ENCODE measurements at regions not wholly inside any gene's neighbourhood (a gene's known extent, or its start where the extent isn't known, plus 50 kb on each side); places are given as distances from the start of the nearest gene placed in this dataset.
"Not testable (repeated sequence)": the region's sequence is repeated elsewhere in the genome, so short reads cannot be mapped to it uniquely, and the experiment has no call there.

- Histone ChIP-seq H3K27me3 (ENCODE audit: insufficient read depth, poor library complexity, severe bottlenecking) (no peaks in the 10 kb centered on the region), H3K27ac (replicated peaks) (no peak overlapping the region), H3K4me3 (replicated peaks; ENCODE audit: insufficient read depth, low read length) (no peak overlapping the region)
- no peak for TF ChIP-seq REST (IDR thresholded peaks at IDR 0.05; ENCODE audit: insufficient replicate concordance, low read depth)
- TF ChIP-seq CTCF (IDR thresholded peaks at IDR 0.05; ENCODE audit: insufficient read depth, low read length): no peak
- no peak for TF ChIP-seq GABPA (IDR thresholded peaks at IDR 0.05; ENCODE audit: low read depth)
- no peak for TF ChIP-seq SPI1 (IDR thresholded peaks at IDR 0.05; ENCODE audit: borderline replicate concordance, low read depth)
- no peak for TF ChIP-seq POLR2AphosphoS5 (IDR thresholded peaks at IDR 0.05; ENCODE audit: low read depth)
- no peak for DNase-seq (ENCODE audit: low read depth in 1 of 2, low spot score in 1 of 2)
Observed at GRCh38 chr17:55930291-55930809, 179.5 kb downstream of the PCTP start.

GRCh38 chr17:55931446-55931845 lies 180.6 kb downstream of the PCTP start:
- no peak overlapping the region for H3K4me3 ChIP-seq (replicated peaks; ENCODE audit: insufficient read depth, low read length)
- H3K27ac ChIP-seq (replicated peaks): no peak overlapping the region
- no peaks in the 10 kb centered on the region for H3K27me3 ChIP-seq (ENCODE audit: insufficient read depth, poor library complexity, severe bottlenecking)
- TF ChIP-seq GABPA (IDR thresholded peaks at IDR 0.05; ENCODE audit: low read depth): no peak
- TF ChIP-seq SPI1 (IDR thresholded peaks at IDR 0.05; ENCODE audit: borderline replicate concordance, low read depth): peak; percentile 60; the same call in 1 of the 2 replicates
- peak in 1 of 2 experiments; percentile 48 for DNase-seq (ENCODE audit: low read depth in 1 of 2, low spot score in 1 of 2)

- TF ChIP-seq SPI1 (IDR thresholded peaks at IDR 0.05; ENCODE audit: borderline replicate concordance, low read depth) (no peak), GABPA (IDR thresholded peaks at IDR 0.05; ENCODE audit: low read depth) (no peak), POLR2AphosphoS5 (IDR thresholded peaks at IDR 0.05; ENCODE audit: low read depth) (no peak), REST (IDR thresholded peaks at IDR 0.05; ENCODE audit: insufficient replicate concordance, low read depth) (no peak)
- Histone ChIP-seq H3K4me3 (replicated peaks; ENCODE audit: insufficient read depth, low read length) (no peak overlapping the region), H3K27me3 (ENCODE audit: insufficient read depth, poor library complexity, severe bottlenecking) (no peaks in the 10 kb centered on the region), H3K27ac (replicated peaks) (no peak overlapping the region)
- DNase-seq (ENCODE audit: low read depth in 1 of 2, low spot score in 1 of 2): no peak
Observed at GRCh38 chr17:55932973-55933372, 182.1 kb downstream of the PCTP start.

GRCh38 chr17:55939181-55939810 lies 188.4 kb downstream of the PCTP start:
- not testable (repeated sequence) for DNase-seq (ENCODE audit: low read depth in 1 of 2, low spot score in 1 of 2); H3K27ac ChIP-seq (replicated peaks); H3K4me3 ChIP-seq (replicated peaks; ENCODE audit: insufficient read depth, low read length); H3K27me3 ChIP-seq (ENCODE audit: insufficient read depth, poor library complexity, severe bottlenecking)

GRCh38 chr17:55959756-55960155 lies 193.5 kb upstream of the ANKFN1 start:
- Histone ChIP-seq H3K27me3 (ENCODE audit: insufficient read depth, poor library complexity, severe bottlenecking) (no peaks in the 10 kb centered on the region), H3K4me3 (replicated peaks; ENCODE audit: insufficient read depth, low read length) (no peak overlapping the region), H3K27ac (replicated peaks) (peak overlapping the region; percentile 32)
- DNase-seq (ENCODE audit: low read depth in 1 of 2, low spot score in 1 of 2): peak in 1 of 2 experiments; percentile 80
- TF ChIP-seq GABPA (IDR thresholded peaks at IDR 0.05; ENCODE audit: low read depth): 0 out of 2 replicates have a peak, but pooled peaks have one; percentile 18
- TF ChIP-seq POLR2AphosphoS5 (IDR thresholded peaks at IDR 0.05; ENCODE audit: low read depth): no peak
- no peak for TF ChIP-seq CTCF (IDR thresholded peaks at IDR 0.05; ENCODE audit: insufficient read depth, low read length)
- TF ChIP-seq SPI1 (IDR thresholded peaks at IDR 0.05; ENCODE audit: borderline replicate concordance, low read depth): peak; percentile 98

Measured in HL-60 (cell line).